HUES48 (cell line): ENCODE measurements at regions not wholly inside any gene's neighbourhood (a gene's known extent, or its start where the extent isn't known, plus 50 kb on each side); places are given as distances from the start of the nearest gene placed in this dataset.

Experiments used
- H3K27ac ChIP-seq: one replicate; pipeline ENCODE4 v1.7.0; 2013; ENCODE audit warnings: low read depth, low read length, inconsistent platforms
- H3K27me3 ChIP-seq: 2 replicates; pipeline ENCODE4 v1.6.1; 2013; ENCODE audit warnings: mild to moderate bottlenecking, low read length; ENCODE audit not compliant: control insufficient read depth, insufficient read depth
- H3K36me3 ChIP-seq: 2 replicates; pipeline ENCODE4 v1.6.1; 2013; ENCODE audit warnings: low read length; ENCODE audit not compliant: control insufficient read depth, insufficient read depth
- H3K4me1 ChIP-seq: 2 replicates; pipeline ENCODE4 v1.6.1; 2013; ENCODE audit warnings: mild to moderate bottlenecking, low read length; ENCODE audit not compliant: control insufficient read depth, insufficient read depth
- H3K4me3 ChIP-seq: 2 replicates; pipeline ENCODE4 v1.5.1; 2013; ENCODE audit warnings: mild to moderate bottlenecking, low read depth, low read length
- H3K9ac ChIP-seq: 2 replicates; pipeline ENCODE4 v1.6.1; 2013; ENCODE audit warnings: mild to moderate bottlenecking, low read depth, low read length, moderate library complexity
- H3K9me3 ChIP-seq: 2 replicates; pipeline ENCODE4 v1.6.1; 2013; ENCODE audit warnings: low read length; ENCODE audit not compliant: control insufficient read depth, insufficient read depth

GRCh38 chr16:50460538-50461399 is 87.4 kb upstream of the NKD1 start:
- Histone ChIP-seq H3K27me3 (peaks cover 21% of the 10 kb centered on the region), H3K4me3 (no peak overlapping the region), H3K9ac (no peak overlapping the region), H3K36me3 (no peaks in the 10 kb centered on the region), H3K9me3 (no peaks in the 10 kb centered on the region), H3K4me1 (peaks cover 42% of the 10 kb centered on the region), H3K27ac (no peak overlapping the region)

GRCh38 chr16:50459496-50460080 is 88.6 kb upstream of the NKD1 start:
- Histone ChIP-seq H3K9me3 (no peaks in the 10 kb centered on the region), H3K27ac (no peak overlapping the region), H3K9ac (peak overlapping the region; percentile 14; the same call in 1 of the 2 replicates), H3K4me1 (peaks cover 42% of the 10 kb centered on the region), H3K4me3 (no peak overlapping the region), H3K36me3 (no peaks in the 10 kb centered on the region), H3K27me3 (peaks cover 12% of the 10 kb centered on the region)

- H3K4me3 ChIP-seq: no peak overlapping the region
- H3K27me3 ChIP-seq: peaks cover 6% of the 10 kb centered on the region
Observed at GRCh38 chr16:50458667-50459495, 89.3 kb upstream of the NKD1 start.

GRCh38 chr16:50457979-50458491 is 89.2 kb upstream of the BRD7 start:
- Histone ChIP-seq H3K4me1 (peaks cover 32% of the 10 kb centered on the region), H3K9ac (no peak overlapping the region), H3K4me3 (no peak overlapping the region), H3K27ac (peak overlapping the region; percentile 39), H3K36me3 (no peaks in the 10 kb centered on the region), H3K27me3 (no peaks in the 10 kb centered on the region), H3K9me3 (no peaks in the 10 kb centered on the region)

More at GRCh38 chr16:50458667-50459495, 89.3 kb upstream of the NKD1 start:
- Histone ChIP-seq H3K9ac (peak overlapping the region; percentile 24; the same call in 1 of the 2 replicates), H3K27ac (peak overlapping the region; percentile 39), H3K36me3 (no peaks in the 10 kb centered on the region), H3K9me3 (no peaks in the 10 kb centered on the region), H3K4me1 (peaks cover 40% of the 10 kb centered on the region)

- Histone ChIP-seq H3K4me3 (no peak overlapping the region), H3K9me3 (no peaks in the 10 kb centered on the region), H3K27ac (no peak overlapping the region), H3K36me3 (no peaks in the 10 kb centered on the region), H3K27me3 (no peaks in the 10 kb centered on the region), H3K9ac (no peak overlapping the region), H3K4me1 (peaks cover 27% of the 10 kb centered on the region)
Observed at GRCh38 chr16:50457423-50457822, 88.6 kb upstream of the BRD7 start.

GRCh38 chr16:50455288-50455845 is 86.6 kb upstream of the BRD7 start:
- H3K27me3 ChIP-seq: no peaks in the 10 kb centered on the region
- no peaks in the 10 kb centered on the region for H3K9me3 ChIP-seq
- no peak overlapping the region for H3K4me3 ChIP-seq
- peaks cover 27% of the 10 kb centered on the region for H3K4me1 ChIP-seq
- no peaks in the 10 kb centered on the region for H3K36me3 ChIP-seq
- no peak overlapping the region for H3K9ac ChIP-seq
- no peak overlapping the region for H3K27ac ChIP-seq

- H3K27me3 ChIP-seq: no peaks in the 10 kb centered on the region
- peaks cover 20% of the 10 kb centered on the region for H3K4me1 ChIP-seq
- H3K4me3 ChIP-seq: no peak overlapping the region
- H3K27ac ChIP-seq: no peak overlapping the region
- H3K9me3 ChIP-seq: no peaks in the 10 kb centered on the region
- H3K36me3 ChIP-seq: no peaks in the 10 kb centered on the region
- no peak overlapping the region for H3K9ac ChIP-seq
Observed at GRCh38 chr16:50453446-50453845, 84.7 kb upstream of the BRD7 start.

- Histone ChIP-seq H3K4me3 (no peak overlapping the region), H3K27ac (no peak overlapping the region)
Observed at GRCh38 chr16:50451951-50452508, 83.2 kb upstream of the BRD7 start.

GRCh38 chr16:50450957-50451356 is 82.2 kb upstream of the BRD7 start:
- Histone ChIP-seq H3K36me3 (no peaks in the 10 kb centered on the region), H3K27ac (no peak overlapping the region), H3K27me3 (no peaks in the 10 kb centered on the region), H3K9ac (no peak overlapping the region), H3K4me1 (peaks cover 16% of the 10 kb centered on the region), H3K4me3 (no peak overlapping the region), H3K9me3 (no peaks in the 10 kb centered on the region)

More at GRCh38 chr16:50451951-50452508, 83.2 kb upstream of the BRD7 start:
- Histone ChIP-seq H3K27me3 (no peaks in the 10 kb centered on the region), H3K9me3 (no peaks in the 10 kb centered on the region), H3K4me1 (peaks cover 11% of the 10 kb centered on the region), H3K9ac (no peak overlapping the region), H3K36me3 (no peaks in the 10 kb centered on the region)

- Histone ChIP-seq H3K9me3 (no peaks in the 10 kb centered on the region), H3K27ac (no peak overlapping the region), H3K27me3 (no peaks in the 10 kb centered on the region), H3K4me1 (peaks cover 20% of the 10 kb centered on the region), H3K36me3 (no peaks in the 10 kb centered on the region), H3K9ac (no peak overlapping the region), H3K4me3 (no peak overlapping the region)
Observed at GRCh38 chr16:50449800-50450199, 81.0 kb upstream of the BRD7 start.
